ENCODE measurements at regions not wholly inside any gene's neighbourhood (a gene's known extent, or its start where the extent isn't known, plus 50 kb on each side); places are given as distances from the start of the nearest gene placed in this dataset.

GRCh38 chr5:88658886-88659285 lies 224.1 kb downstream of the MEF2C start:
- no peak for TF ChIP-seq CTCF (IDR thresholded peaks at IDR 0.05)
- no peak for TF ChIP-seq POLR2A (IDR thresholded peaks at IDR 0.05)
